IPS DF 19.7 (cell line): ENCODE measurements at regions not wholly inside any gene's neighbourhood (a gene's known extent, or its start where the extent isn't known, plus 50 kb on each side); places are given as distances from the start of the nearest gene placed in this dataset.
"Not testable (repeated sequence)": the region's sequence is repeated elsewhere in the genome, so short reads cannot be mapped to it uniquely, and the experiment has no call there.

Experiments
- DNase-seq: peaks from one replicate; pipeline ENCODE4 v3.0.0-alpha.2; 2013; ENCODE audit warnings: low read depth, low spot score

DNA sequence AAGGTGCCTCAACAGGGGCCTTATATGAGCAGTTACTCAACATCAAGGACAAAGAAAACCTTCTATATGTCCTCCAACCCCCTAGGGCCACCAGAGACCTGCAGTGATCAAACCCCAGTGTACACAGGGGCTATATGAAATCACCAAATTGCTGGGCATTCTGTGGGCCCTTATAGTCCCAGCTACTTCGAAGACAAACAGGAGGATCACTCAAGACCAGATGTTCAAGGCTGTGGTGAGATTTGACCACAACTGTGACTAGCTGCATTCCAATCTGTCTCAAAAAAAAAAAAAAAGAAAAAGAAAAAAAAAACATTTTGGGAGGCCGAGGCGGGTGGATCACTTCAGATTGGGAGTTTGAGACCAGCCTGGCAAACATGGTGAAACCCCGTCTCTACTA is 51.0 kb upstream of the PRB2 start:
- DNase-seq, result no peak

DNA sequence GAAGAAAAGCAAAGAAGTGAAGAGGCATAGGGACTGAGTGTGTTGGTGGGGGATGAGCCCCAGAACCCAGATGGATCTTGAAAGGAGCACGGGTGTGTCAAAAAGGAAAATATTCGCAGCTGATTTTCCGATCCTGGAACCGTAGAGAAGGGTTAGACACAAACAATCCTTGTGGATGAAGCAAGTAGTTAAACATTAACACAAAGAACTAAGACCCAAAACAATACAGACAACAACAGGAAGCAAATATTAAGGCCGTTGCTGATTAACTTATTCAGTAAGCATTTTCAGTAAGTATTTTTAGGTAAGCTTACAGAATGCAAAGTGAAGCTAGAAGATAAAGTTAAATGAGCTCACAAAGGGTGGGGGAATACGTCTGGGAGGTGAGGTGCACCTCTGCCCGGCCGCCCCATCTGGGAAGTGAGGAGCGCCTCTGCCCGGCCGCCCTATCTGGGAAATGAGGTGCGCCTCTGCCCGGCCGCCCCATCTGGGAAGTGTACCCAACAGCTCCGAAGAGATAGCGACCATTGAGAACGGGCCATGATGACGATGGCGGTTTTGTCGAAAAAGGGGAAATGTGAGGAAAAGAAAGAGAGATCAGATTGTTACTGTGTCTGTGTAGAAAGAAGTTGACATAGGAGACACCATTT is 62.8 kb upstream of the PRB2 start:
- no peak for DNase-seq

DNA sequence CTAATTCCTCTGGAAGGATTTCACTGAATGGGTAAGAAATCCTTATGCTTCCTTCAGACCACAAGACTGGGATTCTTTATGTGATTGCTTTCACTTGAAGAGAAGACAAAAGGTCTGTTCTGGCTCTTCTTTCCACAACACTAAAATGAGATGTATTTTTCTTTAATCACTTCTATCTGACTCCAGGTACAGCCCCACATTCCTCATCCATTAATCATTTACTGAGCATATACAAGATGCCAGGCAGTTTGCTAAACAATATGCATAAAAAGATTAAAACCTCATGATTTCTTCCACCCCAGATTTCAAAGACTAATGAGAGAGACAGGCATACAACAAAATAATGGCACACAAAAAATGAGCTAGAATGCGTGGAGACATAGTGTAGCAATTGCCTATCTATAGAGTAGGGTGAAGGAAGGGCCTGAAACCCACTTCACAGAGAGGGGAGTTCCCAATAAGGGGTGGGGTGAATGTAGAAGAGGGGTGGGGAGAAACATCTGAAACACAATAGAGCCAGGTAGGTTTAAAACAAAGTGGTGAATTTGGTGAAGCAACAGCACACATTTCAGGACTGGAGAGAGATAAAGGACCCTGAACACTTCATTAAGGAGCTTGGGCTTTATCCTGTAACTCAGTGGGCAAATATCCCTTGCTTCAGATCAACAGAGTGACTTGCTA is 65.1 kb upstream of the PRB2 start:
- DNase-seq, result no peak

DNA sequence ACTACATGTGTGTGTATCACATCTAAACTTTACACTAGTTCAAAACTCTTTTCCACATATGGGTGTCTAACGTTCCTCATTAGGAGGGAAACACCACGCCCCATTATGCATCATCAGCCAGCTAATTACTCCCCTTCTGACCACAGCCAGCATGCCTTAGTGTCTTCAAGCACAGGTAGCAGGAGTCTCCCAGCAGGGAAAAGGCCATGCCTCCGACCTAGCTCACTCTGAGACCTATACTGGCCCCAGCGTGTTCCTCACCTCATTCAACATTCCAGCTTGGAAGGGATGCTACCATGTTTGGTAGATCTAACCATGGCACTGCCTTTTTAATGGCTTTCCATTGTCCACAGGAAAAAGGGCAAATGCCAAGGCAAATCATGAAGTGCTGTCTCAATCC is 66.1 kb upstream of the PRB2 start:
- no peak for DNase-seq

DNA sequence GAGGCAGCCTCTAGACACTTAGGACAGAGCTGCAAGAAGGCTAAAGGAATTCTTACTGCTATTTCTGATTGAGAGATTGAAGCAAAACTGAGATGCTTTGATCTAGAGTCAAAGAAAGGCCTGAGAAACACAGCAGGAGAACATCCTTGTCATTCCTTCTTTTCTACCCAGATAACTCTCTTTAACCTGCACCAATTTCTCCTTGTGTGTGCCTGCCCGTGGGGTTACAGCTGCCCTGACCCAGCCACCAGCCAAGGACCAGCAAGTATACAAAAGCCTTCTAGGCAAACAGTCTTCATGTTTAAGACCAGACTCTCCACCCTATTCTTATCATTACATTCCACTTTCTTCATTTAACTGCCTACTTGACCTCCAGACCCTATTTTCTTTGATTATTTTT is 81.7 kb upstream of the PRB2 start:
- DNase-seq, result no peak

DNA sequence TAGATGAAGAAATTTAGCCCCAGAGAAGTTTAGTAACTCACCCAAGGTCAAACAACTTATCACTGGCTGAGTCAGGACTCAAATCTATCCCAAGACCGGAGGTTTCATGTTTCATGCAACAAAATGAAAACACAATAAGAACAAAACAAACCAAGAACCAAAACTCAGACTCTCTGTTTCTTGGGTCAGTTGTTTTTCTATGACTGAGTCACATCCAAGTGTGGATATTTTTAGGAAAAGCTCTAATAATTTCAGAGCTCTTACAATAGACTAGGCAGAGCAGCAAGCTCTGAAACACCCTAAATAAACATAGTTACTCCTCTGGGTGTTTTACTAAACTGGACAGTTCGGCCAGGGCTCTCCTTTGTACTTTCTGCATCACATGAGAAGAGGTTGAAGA is 87.6 kb upstream of the PRB2 start:
- no peak for DNase-seq

DNA sequence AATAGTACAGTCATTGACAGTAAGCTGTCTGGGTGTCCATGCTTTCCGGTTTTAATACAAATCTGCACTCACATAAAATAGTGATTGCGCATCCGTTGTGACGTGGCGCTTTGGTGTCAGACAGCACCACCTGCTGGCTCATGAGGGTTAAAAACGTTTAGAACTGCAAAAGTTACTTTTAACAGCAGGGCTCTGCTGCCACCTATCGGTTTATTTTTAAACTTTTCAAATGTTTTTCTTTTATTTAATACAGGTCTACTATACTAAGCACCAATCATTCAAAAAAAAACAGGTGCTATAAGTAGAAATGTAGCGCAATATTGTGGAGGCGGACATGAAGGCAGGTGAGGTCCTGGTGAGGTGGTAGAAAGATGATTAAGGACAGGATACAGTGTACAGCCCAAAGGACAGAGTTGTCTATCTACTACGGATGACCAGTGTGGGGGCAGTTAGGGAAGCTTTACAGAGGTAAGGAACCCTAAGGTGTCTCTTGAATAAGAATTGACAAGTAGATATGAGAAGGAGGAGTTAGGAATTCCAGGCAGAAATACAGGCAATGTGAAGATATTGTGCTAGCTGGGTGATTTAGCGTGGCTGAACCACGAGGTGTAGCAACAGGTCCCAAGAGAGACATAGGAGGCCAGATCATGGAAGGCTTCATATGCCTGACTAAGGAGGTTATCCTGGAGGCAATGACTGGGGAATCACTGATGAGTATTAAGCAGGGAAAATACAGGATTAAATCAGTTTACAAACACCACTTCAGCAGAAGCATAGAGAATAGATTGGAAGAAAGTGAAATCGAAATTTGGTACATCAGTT is 91.5 kb upstream of the PRB2 start:
- DNase-seq, result no peak

DNA sequence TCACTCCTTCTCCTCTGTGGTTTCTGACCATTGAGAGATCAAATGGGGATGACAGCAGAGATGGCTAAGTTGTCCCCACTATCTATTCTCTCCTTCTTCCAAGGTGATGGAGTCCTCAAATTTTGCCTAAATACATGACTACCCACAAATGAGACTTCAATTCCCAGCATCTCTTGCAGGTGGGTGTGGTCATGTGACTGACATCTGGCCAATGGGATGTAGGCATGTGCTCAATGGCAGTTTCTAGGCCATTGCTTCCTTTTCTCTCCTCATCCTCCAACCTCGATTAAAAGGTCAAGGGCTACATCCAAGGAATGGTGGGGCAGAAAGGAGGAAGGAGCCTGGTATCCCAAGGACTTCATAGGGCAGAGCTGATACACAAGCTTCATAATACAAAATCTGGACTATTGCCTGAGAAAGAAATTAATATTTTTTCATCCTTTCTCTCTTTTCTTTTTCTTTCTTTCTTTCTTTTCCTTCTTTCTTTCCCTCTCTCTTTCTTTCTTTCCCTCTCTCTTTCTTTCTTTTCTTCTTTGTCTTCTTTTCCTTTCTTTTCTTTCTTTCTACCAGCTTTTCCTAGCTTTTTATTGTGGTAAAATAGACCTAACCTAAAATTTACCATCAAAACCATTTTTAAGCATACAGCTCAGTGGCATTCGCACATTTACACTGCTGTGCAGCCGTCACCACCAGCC is 100.9 kb upstream of the PRB2 start:
- no peak for DNase-seq

DNA sequence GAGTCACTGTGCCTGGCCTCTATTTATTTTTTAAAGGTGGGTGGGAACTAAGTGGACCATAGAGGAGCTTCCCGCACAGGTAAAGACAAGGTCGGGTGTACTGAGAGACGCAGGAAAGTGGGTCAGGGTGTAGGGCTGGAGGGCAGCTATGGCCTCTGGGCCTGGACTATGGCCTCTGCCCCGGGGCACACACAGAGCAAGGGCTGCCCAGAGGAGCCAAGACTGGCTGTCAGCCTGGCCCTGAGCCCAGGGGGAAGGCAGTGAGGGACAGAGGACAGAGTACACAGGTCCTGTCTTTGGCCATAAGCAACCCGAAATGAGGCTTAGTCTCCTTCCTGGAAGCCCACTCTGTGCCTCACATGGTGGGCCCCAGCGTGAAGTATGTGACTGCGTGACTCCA is 102.1 kb upstream of the PRB2 start:
- DNase-seq, result no peak

DNA sequence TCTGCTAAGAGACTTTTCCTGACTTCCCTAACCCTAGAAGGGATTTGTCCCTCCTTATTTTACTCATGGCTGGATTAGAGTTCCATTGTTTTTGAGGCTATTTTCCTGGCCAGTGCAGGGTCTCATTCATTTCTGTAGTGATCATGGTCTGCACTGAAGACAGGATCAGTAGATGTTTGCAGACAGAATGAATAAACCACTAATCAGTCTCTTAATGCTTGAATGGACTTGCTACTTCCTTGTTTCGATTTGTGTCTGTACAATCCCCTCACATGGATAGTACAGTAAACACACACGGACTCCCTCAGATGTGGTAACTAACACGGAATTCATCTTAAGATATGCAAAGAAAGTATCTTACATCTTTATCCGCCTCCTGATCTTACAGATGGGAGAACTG is 102.6 kb upstream of the PRB2 start:
- no peak for DNase-seq

DNA sequence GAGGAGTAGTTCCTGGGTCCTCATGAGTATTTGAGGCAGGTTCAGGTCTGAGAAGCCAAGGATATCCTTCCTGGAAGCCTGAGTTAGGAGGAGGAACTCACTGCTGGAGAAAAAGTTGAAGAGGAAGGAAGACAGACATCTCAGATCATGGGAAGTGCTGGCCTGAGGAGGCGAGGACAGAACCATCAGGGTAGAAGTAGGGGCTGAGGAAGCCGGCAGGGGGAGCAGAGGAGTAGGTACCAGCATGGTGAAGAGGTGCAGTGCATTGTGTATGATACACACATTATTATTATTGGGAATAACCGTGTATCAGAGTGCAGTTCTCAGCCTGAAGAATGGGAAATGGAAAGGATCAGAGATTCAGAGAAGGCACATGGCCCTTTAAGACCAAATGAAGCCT is 103.2 kb upstream of the PRB2 start:
- DNase-seq, result not testable (repeated sequence)

DNA sequence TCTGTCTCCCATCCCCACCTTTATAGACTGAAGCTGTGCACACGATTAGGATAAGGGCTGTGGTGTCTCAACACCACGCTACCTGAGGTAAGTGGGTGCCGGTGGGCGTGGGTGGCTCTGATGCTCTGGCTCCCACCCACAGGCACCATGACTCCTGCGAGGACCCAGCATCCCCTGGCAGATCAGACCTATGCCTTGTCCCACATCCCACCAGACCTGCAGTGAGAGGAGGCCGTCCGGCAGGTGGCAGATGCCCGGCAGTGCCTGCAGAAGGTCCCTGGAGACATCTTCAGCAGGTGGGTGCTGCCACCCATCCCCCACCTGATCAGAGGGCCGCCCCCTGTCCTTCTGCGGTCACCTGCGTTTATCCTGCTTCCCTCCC is 104.4 kb upstream of the PRB2 start:
- no peak for DNase-seq

DNA sequence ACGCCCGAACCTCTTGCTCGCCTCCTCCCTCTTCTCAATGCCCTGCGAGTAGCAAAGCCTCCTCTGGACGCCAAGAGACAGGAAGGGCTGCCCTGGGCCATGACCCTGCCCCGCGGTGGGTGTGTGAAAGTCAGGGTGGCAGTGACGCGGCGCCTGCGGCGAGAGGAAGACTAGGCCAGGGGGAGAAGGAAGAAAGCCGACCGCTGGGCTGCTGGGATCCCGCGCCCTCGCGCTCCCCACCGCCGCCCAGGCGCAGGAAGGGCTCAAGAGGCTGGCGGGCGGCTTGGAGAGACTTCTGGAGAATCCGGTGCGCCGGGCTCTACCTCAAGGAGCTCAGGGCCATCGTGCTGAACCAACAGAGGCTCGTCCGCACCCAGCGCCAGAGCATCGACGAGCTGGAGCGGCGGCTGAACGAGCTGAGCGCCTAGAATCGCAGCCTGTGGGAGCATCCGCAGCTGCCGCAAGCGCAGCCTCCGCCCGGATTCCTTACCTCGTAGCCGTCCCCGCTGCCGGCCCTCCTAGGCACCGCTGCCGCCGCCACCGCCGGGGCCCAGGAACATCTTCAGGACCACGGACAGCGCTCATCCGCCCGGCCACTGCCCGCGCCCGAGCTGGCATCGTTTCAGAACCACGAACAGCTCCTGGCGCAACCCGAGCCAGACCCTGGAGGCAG is 105.0 kb upstream of the PRB2 start:
- no peak for DNase-seq

DNA sequence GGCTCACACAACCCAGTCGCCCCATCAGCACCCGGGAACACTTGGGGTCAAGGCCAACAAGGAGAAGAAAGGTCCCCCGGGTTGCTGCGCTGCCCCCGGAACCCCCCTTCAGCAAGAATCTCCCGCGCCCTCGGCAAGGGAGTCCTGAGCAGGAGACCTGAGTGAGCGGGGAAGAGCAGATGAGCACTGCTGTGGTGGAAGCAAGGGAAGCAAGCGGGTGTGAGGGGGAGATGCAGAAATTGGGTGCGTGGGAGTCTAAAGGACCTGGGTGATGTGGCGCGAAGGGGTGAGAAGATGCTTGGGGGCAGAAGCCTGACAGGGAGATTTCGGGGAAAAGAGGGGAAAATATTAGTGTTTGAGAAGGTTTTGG is 105.5 kb upstream of the PRB2 start:
- no peak for DNase-seq

DNA sequence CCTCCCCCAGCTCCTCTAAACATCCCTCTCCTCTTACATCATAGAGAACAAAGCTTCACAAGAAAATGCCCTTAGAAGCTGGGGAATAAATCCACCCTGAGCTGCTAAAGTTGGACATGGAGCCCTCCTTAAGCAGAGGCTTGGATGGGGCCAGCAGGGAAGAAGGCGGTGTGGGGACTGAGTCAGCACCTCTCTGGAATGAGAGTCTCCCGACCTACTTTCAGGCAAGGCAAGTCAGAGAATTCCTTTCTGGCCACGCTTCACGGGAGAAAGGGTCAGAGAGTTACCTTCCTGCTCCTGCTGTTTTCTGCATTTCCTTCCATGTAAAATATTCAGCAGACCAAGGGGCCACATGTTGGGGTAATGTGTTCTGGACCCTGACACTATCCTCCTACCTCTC is 113.3 kb upstream of the PRB2 start:
- no peak for DNase-seq

DNA sequence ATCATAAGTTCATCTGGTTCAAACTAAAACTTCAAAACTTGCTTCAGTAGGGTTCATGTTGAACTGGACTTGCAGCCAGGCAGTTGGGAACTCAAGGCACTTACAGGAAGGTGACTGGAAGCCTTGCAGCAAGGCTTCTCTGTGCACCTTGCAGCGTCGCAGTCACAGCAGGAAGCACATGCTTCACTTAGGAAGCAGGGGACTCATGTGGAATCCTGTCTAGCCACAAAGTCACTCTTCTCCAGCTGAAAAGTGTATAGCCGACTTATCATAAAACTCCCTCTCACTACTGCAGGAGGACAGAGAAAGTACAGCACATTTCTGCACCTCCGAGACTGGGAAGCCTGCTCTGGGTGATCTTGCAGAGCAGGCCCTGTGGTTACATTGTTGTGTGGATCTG is 114.0 kb upstream of the PRB2 start:
- DNase-seq, result no peak

DNA sequence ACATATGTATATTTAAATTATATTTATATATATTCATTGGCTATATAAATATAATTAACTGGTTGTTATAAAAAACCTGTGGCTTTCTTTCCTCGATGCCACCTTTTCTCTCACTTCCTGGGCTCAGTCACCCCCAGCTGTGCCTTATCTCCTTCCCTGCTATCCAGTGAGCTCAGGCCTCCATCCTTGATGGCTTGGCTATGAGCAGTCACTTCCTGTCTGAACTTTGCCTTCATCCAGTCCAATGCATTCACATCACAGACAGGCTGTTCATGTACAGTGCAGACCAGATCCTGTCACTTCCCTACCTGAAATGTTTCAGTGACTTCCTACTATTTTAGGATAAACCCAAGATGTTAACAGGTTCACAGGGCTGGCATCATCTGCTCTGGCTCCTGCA is 115.3 kb upstream of the PRB2 start:
- no peak for DNase-seq

DNA sequence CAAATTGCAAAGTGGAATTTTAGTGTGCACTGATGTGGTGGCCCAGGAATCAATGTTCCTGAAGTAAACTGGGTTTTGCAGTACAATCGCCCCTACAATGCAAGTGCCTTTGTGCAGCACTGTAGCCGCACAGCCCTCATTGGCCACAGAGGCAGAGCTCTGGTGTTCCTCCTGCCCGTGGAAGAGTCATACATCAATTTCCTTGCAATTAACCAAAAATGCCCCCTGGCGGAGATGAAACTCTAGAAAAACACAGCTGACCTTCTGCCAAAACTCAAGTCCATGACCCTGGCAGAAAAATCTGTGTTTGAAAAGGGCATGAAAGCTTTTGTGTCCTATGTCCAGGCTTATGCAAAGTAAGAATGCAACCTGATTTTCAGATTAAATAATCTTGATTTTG is 117.9 kb upstream of the PRB2 start:
- DNase-seq, result no peak

DNA sequence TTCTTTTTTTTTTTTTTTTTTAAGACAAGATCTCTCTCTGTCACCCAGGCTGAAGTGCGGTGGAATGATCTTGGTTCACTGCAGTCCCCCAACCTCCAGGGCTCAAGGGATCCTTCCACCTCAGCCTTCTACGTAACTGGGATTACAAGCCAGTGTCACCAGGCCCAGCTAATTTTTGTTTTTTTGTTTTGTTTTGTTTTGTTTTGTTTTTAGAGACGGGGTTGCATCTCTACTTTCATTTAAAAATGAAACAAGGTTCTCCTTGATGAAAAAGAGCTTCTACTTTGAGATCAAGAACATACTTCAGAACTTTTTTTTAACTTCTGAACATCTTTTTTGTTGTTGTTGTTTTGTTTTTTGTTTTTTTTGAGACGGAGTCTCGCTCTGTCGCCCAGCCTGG is 121.7 kb upstream of the PRB2 start:
- DNase-seq, result no peak

DNA sequence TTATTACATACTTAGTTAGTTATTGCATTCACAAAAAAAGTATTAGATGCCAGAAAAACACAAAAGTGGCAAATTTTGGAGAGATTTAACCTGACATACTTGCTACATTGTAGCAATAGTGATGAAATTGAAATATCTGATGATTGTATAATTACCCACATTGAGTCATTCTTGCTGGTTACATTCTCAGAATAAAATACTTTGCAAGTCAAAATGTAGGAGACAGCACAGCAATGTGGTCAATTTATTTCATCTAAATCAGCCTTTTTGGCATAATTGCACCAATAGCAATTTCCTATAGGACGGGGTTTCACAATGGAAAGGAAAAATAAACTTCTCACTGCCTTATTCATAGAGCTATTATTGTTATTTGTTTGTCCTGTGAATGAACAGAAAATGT is 125.0 kb upstream of the ETV6 start:
- no peak for DNase-seq

DNA sequence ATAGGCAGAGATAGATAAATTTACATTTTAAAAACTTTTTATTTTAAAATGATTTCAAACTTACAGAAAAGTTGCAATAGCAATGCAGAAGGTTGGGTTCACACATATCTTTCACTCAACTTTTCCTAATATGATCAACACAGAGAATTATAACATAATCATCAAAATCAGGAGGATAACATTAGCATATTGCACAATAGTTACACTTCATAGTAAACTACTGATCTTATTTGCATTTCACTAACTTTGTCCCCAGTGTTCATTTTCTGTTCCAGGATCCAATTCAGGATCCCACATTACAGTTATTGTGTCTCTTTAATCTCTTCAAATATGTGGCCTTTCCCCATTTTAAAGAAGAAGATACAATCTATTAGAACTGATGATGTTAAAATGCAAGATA is 115.4 kb upstream of the ETV6 start:
- no peak for DNase-seq

DNA sequence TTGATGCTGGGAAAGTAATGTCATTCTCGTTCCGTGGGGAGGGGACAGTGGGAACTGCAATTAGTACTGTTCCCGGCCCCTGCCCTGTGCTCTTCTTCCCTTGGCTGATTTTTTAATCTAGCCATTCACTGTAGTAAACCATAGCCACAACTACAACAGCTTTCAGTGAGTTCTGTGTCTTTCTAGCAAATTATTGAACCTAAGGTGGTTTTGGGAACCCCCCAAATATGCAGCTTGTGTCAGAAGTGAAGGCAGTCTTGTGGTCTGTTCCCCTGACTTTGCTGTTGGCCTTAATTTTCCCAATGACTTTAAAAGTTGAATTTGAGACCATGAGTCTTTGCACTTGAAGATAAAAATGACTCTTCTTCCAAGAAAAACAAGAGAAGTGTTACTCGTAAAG is 114.3 kb upstream of the ETV6 start:
- no peak for DNase-seq
